GM06990 (cell line): ENCODE measurements at regions not wholly inside any gene's neighbourhood (a gene's known extent, or its start where the extent isn't known, plus 50 kb on each side); places are given as distances from the start of the nearest gene placed in this dataset.

Experiments used
- DNase-seq: peaks from one replicate; pipeline ENCODE4 v3.0.0-alpha.2; 2011; ENCODE audit not compliant: insufficient read length; ENCODE audit errors: extremely low read depth
- H3K27me3 ChIP-seq: replicated peaks from 2 replicates; pipeline ENCODE4 v1.6.0; 2011; ENCODE audit warnings: low read length; ENCODE audit not compliant: control insufficient read depth, insufficient read depth
- H3K36me3 ChIP-seq: 2 replicates; pipeline ENCODE4 v1.5.1; 2011; ENCODE audit warnings: low read length; ENCODE audit not compliant: control insufficient read depth, insufficient read depth
- H3K4me3 ChIP-seq: replicated peaks from 2 replicates; pipeline ENCODE4 v1.5.1; 2011; ENCODE audit warnings: low read depth, mild to moderate bottlenecking, control low read depth, low read length
- TF ChIP-seq, protein P1 (sequence below): IDR thresholded peaks from 2 replicates; pipeline ENCODE4 v1.5.1; 2011; ENCODE audit warnings: low read length, control low read depth, mild to moderate bottlenecking, inconsistent platforms; ENCODE audit not compliant: insufficient read depth, poor library complexity, severe bottlenecking

DNA sequence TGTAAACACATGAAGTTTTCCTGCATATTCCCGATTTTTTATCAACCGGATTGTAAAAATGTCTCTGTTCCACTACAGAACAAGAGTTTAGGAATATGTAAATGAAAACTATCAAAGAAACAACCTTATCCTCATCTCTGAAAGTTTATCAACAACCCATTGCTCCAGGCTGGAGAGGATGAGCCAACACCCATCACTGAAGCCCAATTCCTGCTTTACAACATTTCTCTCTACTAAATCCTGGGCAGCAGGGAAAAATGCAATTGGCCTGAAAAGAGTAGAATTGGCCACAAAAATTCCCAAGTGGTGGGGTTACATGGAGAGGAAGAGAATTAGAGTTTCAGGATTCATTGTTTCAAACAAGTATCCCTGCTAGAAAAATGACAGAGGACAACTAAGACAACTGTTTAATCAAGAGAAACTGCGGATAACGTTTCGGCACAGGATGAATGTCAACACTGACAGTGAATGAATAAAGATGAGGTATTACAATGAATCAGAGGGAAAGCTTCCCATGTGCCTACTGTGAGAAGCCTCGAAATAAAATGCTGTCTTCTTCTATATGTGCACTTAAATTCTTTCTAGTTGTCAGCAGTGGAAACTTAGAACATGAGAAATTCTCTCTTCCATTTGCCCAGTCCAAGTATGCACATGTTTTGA is 317.3 kb upstream of the ANO3 start:
- Histone ChIP-seq H3K27me3 (no peaks in the 10 kb centered on the region), H3K36me3 (no peaks in the 10 kb centered on the region)

DNA sequence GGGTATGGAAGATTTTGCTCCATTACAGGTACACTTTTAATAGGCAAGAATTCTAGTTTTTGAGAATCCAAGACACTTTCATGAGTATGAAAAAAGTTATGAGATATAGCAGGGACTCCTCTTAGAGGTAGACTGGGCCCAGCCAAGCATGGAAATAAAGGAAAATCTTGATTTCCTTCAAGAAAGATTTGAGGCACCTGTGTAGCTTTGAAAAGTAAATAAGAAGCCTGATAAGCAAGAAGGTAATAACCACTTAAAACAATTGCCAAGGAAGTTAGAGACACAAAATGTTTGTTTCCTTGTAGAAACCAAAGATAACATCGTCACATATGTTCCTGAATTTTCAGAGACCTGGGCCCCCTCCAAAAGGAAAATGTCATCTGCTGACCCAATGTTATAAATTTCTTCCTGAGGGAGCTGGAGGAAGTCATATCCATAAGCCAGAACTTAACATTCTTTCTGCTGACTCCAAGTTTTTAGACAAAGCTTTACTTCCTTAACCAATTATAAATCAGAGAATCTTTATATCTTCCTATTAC is 314.5 kb upstream of the ANO3 start:
- Histone ChIP-seq H3K36me3 (no peaks in the 10 kb centered on the region), H3K4me3 (no peak overlapping the region), H3K27me3 (no peaks in the 10 kb centered on the region)
- no peak for DNase-seq
- TF ChIP-seq, protein P1, sequence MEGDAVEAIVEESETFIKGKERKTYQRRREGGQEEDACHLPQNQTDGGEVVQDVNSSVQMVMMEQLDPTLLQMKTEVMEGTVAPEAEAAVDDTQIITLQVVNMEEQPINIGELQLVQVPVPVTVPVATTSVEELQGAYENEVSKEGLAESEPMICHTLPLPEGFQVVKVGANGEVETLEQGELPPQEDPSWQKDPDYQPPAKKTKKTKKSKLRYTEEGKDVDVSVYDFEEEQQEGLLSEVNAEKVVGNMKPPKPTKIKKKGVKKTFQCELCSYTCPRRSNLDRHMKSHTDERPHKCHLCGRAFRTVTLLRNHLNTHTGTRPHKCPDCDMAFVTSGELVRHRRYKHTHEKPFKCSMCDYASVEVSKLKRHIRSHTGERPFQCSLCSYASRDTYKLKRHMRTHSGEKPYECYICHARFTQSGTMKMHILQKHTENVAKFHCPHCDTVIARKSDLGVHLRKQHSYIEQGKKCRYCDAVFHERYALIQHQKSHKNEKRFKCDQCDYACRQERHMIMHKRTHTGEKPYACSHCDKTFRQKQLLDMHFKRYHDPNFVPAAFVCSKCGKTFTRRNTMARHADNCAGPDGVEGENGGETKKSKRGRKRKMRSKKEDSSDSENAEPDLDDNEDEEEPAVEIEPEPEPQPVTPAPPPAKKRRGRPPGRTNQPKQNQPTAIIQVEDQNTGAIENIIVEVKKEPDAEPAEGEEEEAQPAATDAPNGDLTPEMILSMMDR, result no peak

More for the DNA sequence above, 317.3 kb upstream of the ANO3 start:
- TF ChIP-seq, protein P1, result no peak
- DNase-seq, result no peak
- no peak overlapping the region for H3K4me3 ChIP-seq

DNA sequence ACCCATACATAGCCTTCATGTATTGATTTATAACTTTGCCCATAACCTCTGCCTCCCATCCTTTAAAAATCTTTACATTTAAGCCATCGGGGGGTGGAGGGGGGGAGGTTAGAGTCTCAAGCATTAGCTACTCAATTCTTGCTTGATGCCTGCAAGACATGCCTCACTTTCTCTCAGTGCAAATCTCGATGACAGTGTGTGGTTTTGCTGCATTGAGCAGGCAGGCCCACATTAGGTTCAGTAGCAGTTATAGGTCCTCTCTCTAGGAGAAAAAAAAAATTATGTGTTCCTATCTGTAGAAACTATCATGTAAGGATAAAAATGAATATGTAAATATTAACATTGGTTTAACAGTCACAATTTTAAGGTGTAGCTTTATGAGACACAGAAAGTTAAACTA is 314.0 kb upstream of the ANO3 start:
- TF ChIP-seq, protein P1, result no peak
- H3K36me3 ChIP-seq, result no peaks in the 10 kb centered on the region
- no peak for DNase-seq
- no peak overlapping the region for H3K4me3 ChIP-seq
- no peaks in the 10 kb centered on the region for H3K27me3 ChIP-seq

DNA sequence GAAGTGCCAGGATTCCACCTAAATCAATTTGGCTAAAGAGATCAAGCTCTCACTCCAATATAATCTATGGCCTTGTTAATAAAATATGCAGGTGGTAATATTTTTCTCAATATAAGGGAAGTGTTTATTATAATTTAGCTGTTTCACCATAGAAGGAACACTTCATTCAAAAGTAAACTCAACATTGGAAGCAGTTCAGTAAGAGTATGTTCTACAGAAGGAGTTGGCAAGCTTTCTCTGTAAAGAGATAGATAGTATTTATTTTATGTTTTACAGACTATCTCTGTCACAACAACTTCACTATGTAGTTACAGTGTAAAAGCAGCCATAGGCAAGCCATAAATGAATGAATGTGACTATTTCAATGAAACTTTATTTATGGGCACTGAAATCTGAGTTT is 313.6 kb upstream of the ANO3 start:
- no peak for DNase-seq
- Histone ChIP-seq H3K27me3 (no peaks in the 10 kb centered on the region), H3K4me3 (no peak overlapping the region), H3K36me3 (no peaks in the 10 kb centered on the region)
- TF ChIP-seq, protein P1, result no peak

DNA sequence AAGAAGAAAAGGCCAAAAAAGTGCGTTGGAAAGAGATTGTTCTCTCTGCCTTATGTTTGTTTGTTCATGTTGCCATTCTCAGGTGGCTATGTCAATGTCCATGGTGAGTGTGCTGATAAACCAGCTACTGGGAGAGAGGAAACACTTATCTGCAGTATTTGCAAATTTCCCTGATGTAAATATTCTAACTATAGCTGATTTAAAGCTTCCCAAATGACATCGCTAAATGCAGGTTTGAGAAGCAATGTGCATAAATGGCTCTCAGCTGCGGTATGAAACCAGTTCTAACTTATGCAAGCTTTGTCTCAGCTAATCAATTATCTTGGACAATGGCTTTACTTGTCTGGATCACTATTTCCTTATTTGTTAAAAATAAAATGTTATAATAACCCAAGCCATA is 312.5 kb upstream of the ANO3 start:
- H3K27me3 ChIP-seq, result no peaks in the 10 kb centered on the region
- no peaks in the 10 kb centered on the region for H3K36me3 ChIP-seq
- TF ChIP-seq, protein P1, result no peak
- no peak overlapping the region for H3K4me3 ChIP-seq
- no peak for DNase-seq
